ENCODE measurements at regions not wholly inside any gene's neighbourhood (a gene's known extent, or its start where the extent isn't known, plus 50 kb on each side); places are given as distances from the start of the nearest gene placed in this dataset.

DNA sequence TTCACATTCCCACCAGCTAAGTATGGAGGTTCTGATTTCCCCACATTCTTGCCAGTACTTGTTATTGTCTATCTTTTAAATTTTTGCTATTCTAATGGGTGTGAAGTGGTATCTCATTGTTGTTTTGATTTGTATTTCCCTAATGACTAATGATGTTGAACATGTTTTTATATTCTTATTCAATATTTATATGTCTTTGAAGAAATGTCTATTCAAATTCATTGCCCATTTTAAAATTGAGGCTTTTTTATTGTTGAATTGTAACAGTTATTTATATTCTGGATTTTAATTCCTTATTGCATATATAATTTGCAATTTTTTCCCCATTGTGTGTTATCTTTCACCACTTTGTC is 255.3 kb downstream of the EDEM1 start:
- TF ChIP-seq, protein P1, sequence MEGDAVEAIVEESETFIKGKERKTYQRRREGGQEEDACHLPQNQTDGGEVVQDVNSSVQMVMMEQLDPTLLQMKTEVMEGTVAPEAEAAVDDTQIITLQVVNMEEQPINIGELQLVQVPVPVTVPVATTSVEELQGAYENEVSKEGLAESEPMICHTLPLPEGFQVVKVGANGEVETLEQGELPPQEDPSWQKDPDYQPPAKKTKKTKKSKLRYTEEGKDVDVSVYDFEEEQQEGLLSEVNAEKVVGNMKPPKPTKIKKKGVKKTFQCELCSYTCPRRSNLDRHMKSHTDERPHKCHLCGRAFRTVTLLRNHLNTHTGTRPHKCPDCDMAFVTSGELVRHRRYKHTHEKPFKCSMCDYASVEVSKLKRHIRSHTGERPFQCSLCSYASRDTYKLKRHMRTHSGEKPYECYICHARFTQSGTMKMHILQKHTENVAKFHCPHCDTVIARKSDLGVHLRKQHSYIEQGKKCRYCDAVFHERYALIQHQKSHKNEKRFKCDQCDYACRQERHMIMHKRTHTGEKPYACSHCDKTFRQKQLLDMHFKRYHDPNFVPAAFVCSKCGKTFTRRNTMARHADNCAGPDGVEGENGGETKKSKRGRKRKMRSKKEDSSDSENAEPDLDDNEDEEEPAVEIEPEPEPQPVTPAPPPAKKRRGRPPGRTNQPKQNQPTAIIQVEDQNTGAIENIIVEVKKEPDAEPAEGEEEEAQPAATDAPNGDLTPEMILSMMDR (IDR thresholded peaks at IDR 0.05; ENCODE audit: poor library complexity, severe bottlenecking) = no peak
- TF ChIP-seq POLR2AphosphoS5 (IDR thresholded peaks at IDR 0.05) = no peak
- TF ChIP-seq RAD21 (conservative IDR thresholded peaks at IDR 0.05) = no peak
- TF ChIP-seq TAF1 (IDR thresholded peaks at IDR 0.05; ENCODE audit: low read depth) = no peak
- TF ChIP-seq EZH2 (IDR thresholded peaks at IDR 0.05; ENCODE audit: borderline replicate concordance, insufficient read depth, low read length, poor library complexity, severe bottlenecking) = no peak
- no peak for TF ChIP-seq EP300 (conservative IDR thresholded peaks at IDR 0.05; ENCODE audit: poor library complexity, severe bottlenecking)
- TF ChIP-seq, protein P2, sequence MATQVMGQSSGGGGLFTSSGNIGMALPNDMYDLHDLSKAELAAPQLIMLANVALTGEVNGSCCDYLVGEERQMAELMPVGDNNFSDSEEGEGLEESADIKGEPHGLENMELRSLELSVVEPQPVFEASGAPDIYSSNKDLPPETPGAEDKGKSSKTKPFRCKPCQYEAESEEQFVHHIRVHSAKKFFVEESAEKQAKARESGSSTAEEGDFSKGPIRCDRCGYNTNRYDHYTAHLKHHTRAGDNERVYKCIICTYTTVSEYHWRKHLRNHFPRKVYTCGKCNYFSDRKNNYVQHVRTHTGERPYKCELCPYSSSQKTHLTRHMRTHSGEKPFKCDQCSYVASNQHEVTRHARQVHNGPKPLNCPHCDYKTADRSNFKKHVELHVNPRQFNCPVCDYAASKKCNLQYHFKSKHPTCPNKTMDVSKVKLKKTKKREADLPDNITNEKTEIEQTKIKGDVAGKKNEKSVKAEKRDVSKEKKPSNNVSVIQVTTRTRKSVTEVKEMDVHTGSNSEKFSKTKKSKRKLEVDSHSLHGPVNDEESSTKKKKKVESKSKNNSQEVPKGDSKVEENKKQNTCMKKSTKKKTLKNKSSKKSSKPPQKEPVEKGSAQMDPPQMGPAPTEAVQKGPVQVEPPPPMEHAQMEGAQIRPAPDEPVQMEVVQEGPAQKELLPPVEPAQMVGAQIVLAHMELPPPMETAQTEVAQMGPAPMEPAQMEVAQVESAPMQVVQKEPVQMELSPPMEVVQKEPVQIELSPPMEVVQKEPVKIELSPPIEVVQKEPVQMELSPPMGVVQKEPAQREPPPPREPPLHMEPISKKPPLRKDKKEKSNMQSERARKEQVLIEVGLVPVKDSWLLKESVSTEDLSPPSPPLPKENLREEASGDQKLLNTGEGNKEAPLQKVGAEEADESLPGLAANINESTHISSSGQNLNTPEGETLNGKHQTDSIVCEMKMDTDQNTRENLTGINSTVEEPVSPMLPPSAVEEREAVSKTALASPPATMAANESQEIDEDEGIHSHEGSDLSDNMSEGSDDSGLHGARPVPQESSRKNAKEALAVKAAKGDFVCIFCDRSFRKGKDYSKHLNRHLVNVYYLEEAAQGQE (IDR thresholded peaks at IDR 0.05; ENCODE audit: borderline replicate concordance) = no peak
